ENCODE measurements at regions not wholly inside any gene's neighbourhood (a gene's known extent, or its start where the extent isn't known, plus 50 kb on each side); places are given as distances from the start of the nearest gene placed in this dataset.
"Not testable (repeated sequence)": the region's sequence is repeated elsewhere in the genome, so short reads cannot be mapped to it uniquely, and the experiment has no call there.

DNA sequence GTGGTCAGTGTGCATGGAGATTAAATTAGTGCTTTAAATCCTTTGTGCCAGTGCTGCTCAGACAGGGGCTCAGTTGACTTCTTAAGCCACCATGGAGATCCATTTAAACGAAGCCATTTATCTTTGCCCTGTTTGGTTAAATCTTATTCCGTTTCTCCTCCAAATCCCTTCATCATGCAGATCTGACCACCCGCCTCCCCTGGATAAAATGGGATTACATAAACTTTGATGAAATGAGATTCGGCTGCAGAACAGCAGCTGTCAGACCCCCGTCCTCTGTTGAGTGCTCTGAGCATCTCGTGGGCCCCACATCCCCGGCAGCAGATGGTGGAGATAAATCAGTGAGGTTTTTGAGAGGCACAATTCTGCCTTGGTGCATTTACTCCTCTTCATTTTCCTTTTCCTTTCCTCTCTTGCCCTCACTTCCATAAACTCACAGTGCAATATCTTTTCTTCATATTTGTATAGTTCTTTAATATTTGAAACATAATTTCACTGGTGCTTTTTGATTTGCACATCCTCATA lies 84.4 kb upstream of the TWIST2 start:
- no peak for DNase-seq

GRCh38 chr2:238765590-238765989 lies 82.3 kb upstream of the TWIST2 start:
- DNase-seq = no peak

GRCh38 chr2:238771218-238771617 lies 76.7 kb upstream of the TWIST2 start:
- DNase-seq = no peak

GRCh38 chr2:238771639-238772038 lies 76.2 kb upstream of the TWIST2 start:
- no peak for DNase-seq

- DNase-seq = no peak
Measured at GRCh38 chr2:238772635-238773297, 75.1 kb upstream of the TWIST2 start.

- no peak for DNase-seq
Measured at GRCh38 chr2:238773472-238773871, 74.4 kb upstream of the TWIST2 start.

GRCh38 chr2:238774071-238774470 lies 73.8 kb upstream of the TWIST2 start:
- no peak for DNase-seq

DNA sequence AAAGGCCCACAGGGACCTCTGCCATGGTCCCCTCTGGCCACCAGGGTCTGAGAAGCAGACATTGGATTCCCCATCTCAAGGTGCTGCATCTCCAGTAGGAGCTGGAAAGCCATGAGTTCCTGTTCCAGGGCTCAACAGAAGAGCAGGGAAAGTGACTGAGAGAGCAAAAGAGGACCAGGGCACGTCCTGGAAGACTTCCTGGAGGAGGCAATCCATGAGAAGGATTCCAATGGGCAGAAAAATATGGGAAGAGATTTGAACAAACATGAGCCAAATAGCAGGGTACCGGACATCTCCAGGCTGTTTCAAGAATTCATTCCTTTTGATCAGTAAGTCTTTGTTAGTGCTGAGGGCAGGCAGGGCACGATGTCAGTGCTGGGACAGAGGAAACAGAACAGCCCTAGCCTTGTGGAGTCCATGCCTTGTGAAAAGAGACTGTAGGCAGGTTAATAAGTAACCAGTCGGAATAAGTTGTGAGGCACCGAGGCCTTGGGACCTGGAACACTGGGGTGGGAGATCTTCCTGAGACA lies 72.8 kb upstream of the TWIST2 start:
- no peak for DNase-seq

GRCh38 chr2:238775591-238775990 lies 72.3 kb upstream of the TWIST2 start:
- no peak for DNase-seq

- DNase-seq = no peak
Measured at GRCh38 chr2:238776003-238776760, 71.7 kb upstream of the TWIST2 start.

DNA sequence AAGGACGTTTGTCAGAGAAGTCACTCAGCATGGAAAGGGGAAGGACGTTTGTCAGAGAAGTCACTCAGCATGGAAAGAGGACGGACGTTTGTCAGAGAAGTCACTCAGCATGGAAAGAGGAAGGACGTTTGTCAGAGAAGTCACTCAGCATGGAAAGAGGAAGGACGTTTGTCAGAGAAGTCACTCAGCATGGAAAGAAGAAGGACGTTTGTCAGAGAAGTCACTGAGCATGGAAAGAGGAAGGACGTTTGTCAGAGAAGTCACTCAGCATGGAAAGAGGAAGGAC lies 71.2 kb upstream of the TWIST2 start:
- DNase-seq = not testable (repeated sequence)

DNA sequence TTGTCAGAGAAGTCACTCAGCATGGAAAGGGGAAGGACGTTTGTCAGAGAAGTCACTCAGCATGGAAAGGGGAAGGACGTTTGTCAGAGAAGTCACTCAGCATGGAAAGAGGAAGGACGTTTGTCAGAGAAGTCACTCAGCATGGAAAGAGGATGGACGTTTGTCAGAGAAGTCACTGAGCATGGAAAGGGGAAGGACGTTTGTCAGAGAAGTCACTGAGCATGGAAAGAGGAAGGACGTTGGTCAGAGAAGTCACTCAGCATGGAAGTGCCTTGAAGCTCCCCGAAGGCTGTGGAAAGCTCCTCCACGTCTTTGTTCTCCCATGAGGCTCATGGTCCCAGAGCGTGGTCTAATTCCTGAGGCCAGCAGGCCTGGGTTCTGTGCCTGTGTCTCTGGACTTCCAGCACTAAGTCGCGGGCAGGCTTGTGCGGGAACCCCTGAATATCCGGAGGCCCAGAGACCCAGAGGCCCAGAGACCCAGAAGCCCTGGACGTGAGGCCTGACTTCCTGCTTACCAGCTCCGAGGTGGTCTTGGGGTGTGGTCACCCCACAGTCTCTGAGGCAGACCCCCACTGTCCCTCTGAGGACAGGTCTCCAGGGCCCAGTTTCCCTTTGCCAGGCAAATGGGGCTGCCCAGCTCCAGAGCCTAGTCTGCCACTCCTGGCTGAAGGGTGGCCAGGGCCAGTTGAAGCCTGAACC lies 70.4 kb upstream of the TWIST2 start:
- DNase-seq = no peak

DNA sequence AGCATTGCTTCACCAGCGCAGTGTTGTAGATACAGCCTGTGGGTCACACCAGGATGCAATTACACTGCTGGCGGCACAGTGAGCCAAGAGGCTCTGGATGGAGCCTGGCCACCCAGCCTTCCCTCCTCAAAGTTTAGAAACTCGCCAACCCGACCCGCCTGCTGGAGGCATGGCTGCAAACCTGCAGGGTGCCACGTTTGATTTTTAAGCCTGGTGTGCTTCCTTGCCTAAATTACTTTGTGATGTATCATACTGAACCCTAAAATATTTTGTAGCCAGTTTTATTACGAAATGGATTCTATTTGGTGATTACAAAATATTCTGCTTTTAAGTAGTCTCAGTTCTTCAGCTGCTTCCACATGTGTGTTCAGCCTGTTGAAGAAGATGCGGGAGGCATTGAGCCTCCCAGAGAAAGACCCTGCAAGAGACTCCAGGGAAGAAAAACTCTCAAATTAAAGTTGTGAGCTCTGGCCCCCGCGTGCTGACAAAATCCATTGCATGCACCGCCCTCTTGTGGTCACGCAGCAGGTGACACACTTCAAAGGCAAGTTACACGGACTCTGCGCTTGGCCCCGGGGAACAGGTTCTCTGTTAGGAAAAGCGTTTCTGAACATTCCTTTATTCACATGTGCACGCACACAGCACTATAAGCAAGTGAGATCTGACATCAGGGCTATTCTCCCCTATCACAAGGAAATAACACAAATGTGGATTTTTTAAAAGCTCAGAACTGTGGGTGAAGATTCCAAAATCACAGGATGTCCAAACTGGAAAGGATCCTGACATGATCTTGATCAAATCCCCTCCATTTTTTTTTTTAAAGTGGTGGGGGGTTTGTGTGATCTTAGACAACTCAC lies 63.0 kb upstream of the TWIST2 start:
- DNase-seq = peak; percentile 11

DNA sequence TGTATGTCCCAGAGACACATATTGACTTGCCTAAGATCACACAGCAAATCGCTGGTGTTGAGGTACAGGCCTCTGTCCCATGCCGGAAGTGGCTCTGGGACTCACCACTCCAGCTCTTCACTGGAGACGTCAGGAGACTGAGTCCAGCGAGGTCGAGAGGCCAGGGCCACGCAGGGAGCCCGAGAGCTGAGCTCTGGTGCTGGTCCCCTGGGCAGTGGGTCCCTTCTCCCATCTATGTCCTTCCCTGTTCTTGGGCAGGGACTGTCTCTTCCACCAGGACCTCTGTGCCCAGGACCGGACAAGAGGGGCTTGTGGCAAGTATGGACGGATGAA lies 62.4 kb upstream of the TWIST2 start:
- DNase-seq = no peak

DNA sequence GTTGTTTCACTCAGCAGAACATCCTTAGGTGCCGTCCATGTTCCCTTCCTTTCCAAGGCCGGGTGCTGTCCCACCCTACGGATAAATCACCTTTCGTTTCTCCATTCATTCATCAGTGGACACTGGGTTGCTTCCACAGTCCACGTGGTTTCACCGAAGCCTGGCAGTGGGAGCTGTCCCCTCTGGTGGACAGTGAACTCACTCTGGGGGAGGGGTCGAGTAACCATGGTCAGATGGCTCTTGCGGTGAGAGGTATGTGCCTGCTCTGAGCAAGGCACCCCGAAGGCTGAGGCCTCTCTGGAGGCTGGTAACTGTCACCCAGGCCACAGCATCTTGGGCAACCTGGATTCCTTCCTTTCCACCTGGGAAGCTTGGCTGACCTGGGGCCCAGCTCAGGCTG lies 61.5 kb upstream of the TWIST2 start:
- no peak for DNase-seq

DNA sequence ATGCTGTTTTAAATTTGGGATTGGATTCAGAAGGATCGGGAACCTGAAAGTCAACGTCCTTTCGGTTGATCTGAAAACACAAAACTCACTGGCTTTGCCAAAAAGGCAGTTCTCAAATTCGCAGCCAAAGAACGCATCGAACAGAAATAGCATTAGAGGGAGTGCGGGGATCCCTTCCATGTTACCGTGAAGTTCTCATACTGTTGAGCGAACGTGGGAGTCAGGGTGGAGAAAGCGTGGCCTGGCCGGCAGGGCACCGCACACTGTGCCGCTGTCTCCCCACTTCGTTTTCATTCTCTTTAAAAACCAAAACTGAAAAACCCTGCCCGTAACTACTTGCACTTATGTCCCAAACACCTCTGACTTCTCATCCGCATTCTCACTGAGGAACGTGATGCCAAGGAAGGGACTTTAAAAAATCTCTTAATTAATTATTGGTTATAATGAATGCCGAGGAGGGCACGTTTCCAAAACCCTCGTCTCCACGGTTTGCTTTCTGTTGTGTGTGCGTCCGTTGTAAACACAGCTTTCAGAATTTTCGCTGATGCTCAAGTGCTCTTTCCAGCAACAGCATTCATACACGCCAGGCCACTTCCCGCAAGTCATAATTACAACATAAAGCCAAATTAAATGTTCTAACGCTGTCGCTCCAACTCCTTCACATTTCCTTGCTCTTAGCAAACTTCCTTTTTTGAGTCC lies 60.9 kb upstream of the TWIST2 start:
- DNase-seq = no peak

DNA sequence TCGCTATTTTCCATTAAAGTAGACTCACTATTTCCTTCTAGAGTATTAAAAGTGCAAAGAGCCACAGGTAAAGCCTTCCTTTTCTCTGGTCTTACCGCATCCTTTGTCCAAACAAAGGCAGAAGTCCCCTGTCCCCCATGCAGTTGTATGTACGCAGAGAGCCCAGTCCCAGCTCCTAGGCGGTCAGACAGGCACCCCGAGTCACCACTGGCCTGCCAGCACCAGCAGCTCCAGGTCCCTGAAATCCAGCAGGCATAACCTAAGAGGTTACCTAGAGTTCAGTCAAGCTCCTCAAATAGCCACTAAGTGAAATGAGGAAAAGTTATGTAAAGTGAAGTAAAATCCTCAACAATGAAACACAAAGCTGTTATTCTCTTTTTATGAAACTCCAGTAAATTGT lies 60.4 kb upstream of the TWIST2 start:
- DNase-seq = no peak

DNA sequence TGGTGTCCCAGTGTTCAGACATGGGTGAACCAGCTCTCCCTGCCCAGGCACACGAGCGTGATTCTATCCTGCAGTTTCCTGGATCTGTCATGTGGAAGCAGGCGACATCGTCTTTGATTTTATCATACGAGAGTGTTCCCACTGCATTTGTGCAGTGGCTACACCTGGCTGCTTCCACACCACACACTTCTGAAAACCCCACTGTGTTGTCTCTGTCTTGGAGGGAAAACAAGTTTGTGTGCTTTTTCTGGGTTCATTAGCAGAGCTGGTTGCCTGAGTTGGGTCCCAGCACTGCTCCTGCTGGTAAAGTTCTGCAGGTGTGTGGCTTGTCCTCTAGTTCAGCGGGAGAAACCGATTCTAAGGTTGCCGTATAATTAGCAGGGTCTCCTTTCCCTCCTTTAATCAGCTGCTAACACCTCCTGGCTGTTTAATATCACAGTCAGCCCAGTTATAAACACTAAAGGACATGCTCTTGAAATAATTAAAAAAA lies 58.5 kb upstream of the TWIST2 start:
- no peak for DNase-seq

GRCh38 chr2:238790126-238790832 lies 57.6 kb upstream of the TWIST2 start:
- DNase-seq = no peak

- no peak for DNase-seq
Measured at GRCh38 chr2:238790833-238791230, 57.1 kb upstream of the TWIST2 start.

DNA sequence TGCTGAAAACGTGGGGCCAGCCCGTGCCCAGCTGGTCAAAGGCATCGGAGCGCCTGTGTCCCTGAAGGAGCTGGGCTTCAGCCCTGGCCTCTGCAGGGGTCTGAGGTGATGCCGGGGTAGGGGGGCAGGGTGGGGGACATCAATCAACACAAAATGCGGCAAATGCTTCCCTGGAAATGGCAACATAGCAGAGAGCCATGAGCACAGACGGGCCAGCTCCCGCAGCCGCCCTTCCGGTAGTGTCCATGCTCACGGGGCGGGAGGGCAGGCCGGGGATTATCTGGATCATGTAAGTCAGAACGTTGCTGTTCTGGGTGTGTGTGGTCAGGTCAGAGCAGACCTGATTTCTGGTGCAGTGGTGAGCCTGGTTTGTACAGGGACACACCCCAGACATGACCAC lies 56.5 kb upstream of the TWIST2 start:
- no peak for DNase-seq
